ENCODE measurements at regions not wholly inside any gene's neighbourhood (a gene's known extent, or its start where the extent isn't known, plus 50 kb on each side); places are given as distances from the start of the nearest gene placed in this dataset.

- TF ChIP-seq CTCF (IDR thresholded peaks at IDR 0.05) = no peak
- TF ChIP-seq POLR2AphosphoS5 (IDR thresholded peaks at IDR 0.05; ENCODE audit: low read depth, low read length) = no peak
- TF ChIP-seq REST (IDR thresholded peaks at IDR 0.05; ENCODE audit: insufficient read depth in 1 of 2, low read depth in 2 of 2, low read length in 1 of 2) = no peak
Measured at GRCh38 chr7:112581529-112581928, 100.7 kb downstream of the LSMEM1 start.

All from Panc1 (cell line).